ENCODE measurements at regions not wholly inside any gene's neighbourhood (a gene's known extent, or its start where the extent isn't known, plus 50 kb on each side); places are given as distances from the start of the nearest gene placed in this dataset.

- Histone ChIP-seq H3K4me1 (ENCODE audit: control insufficient read depth in 3 of 3, insufficient read depth in 2 of 3, low read depth in 1 of 3, low read length in 2 of 3) (no peaks in the 10 kb centered on the region), H3K36me3 (ENCODE audit: control insufficient read depth in 3 of 3, insufficient read depth in 2 of 3, low read depth in 1 of 3, low read length in 3 of 3) (no peaks in the 10 kb centered on the region), H3K9me3 (ENCODE audit: control insufficient read depth in 2 of 2, insufficient read depth in 1 of 2, low read depth in 1 of 2, low read length in 1 of 2) (peaks cover 0 to 7% of the 10 kb centered on the region in 2 donors), H3K4me3 (ENCODE audit: low read depth in 1 of 3, low read length in 3 of 3) (no peak overlapping the region), H3K27ac (ENCODE audit: low read depth in 1 of 3, low read length in 2 of 3) (no peak overlapping the region), H3K27me3 (ENCODE audit: control insufficient read depth in 3 of 3, insufficient read depth in 3 of 3, low read length in 3 of 3) (no peaks in the 10 kb centered on the region)
- FAIRE-seq = no peak
- DNase-seq = no peak
- 86 to 91% (median 87%) methylated on average over 43 of the region's 43 CpGs for WGBS, 3 donors
These were observed 117.5 kb downstream of the RTP5 start for GRCh38 chr2:241986836-241987641.

GRCh38 chr2:241987726-241988125 is 118.2 kb downstream of the RTP5 start:
- H3K36me3 ChIP-seq (ENCODE audit: control insufficient read depth in 3 of 3, insufficient read depth in 2 of 3, low read depth in 1 of 3, low read length in 3 of 3) = no peaks in the 10 kb centered on the region
- H3K4me1 ChIP-seq (ENCODE audit: control insufficient read depth in 3 of 3, insufficient read depth in 2 of 3, low read depth in 1 of 3, low read length in 2 of 3) = no peaks in the 10 kb centered on the region
- peaks cover 0 to 7% of the 10 kb centered on the region in 2 donors for H3K9me3 ChIP-seq (ENCODE audit: control insufficient read depth in 2 of 2, insufficient read depth in 1 of 2, low read depth in 1 of 2, low read length in 1 of 2)
- FAIRE-seq (no peak), DNase-seq (no peak)
- no peak overlapping the region for H3K4me3 ChIP-seq (ENCODE audit: low read depth in 1 of 3, low read length in 3 of 3)
- H3K27me3 ChIP-seq (ENCODE audit: control insufficient read depth in 3 of 3, insufficient read depth in 3 of 3, low read length in 3 of 3) = no peaks in the 10 kb centered on the region
- no peak overlapping the region for H3K27ac ChIP-seq (ENCODE audit: low read depth in 1 of 3, low read length in 2 of 3)
- 84 to 91% (median 91%) methylated on average over 24 of the region's 24 CpGs for WGBS, 3 donors

GRCh38 chr2:241988146-241988545 is 118.6 kb downstream of the RTP5 start:
- 85 to 92% (median 88%) methylated on average over 11 of the region's 11 CpGs for WGBS, 3 donors
- no peaks in the 10 kb centered on the region for H3K4me1 ChIP-seq (ENCODE audit: control insufficient read depth in 3 of 3, insufficient read depth in 2 of 3, low read depth in 1 of 3, low read length in 2 of 3)
- no peak for DNase-seq
- peaks cover 0 to 7% of the 10 kb centered on the region in 2 donors for H3K9me3 ChIP-seq (ENCODE audit: control insufficient read depth in 2 of 2, insufficient read depth in 1 of 2, low read depth in 1 of 2, low read length in 1 of 2)
- H3K27me3 ChIP-seq (ENCODE audit: control insufficient read depth in 3 of 3, insufficient read depth in 3 of 3, low read length in 3 of 3) = no peaks in the 10 kb centered on the region
- H3K36me3 ChIP-seq (ENCODE audit: control insufficient read depth in 3 of 3, insufficient read depth in 2 of 3, low read depth in 1 of 3, low read length in 3 of 3) = no peaks in the 10 kb centered on the region
- no peak for FAIRE-seq
- H3K27ac ChIP-seq (ENCODE audit: low read depth in 1 of 3, low read length in 2 of 3) = no peak overlapping the region
- H3K4me3 ChIP-seq (ENCODE audit: low read depth in 1 of 3, low read length in 3 of 3) = no peak overlapping the region

GRCh38 chr2:241989074-241989473 is 119.5 kb downstream of the RTP5 start:
- no peak overlapping the region for H3K27ac ChIP-seq (ENCODE audit: low read depth in 1 of 3, low read length in 2 of 3)
- WGBS, 3 donors = 77 to 91% (median 84%) methylated on average over 7 of the region's 7 CpGs
- H3K4me1 ChIP-seq (ENCODE audit: control insufficient read depth in 3 of 3, insufficient read depth in 2 of 3, low read depth in 1 of 3, low read length in 2 of 3) = no peaks in the 10 kb centered on the region
- H3K27me3 ChIP-seq (ENCODE audit: control insufficient read depth in 3 of 3, insufficient read depth in 3 of 3, low read length in 3 of 3) = no peaks in the 10 kb centered on the region
- H3K4me3 ChIP-seq (ENCODE audit: low read depth in 1 of 3, low read length in 3 of 3) = no peak overlapping the region
- no peak for DNase-seq
- FAIRE-seq = no peak
- H3K9me3 ChIP-seq (ENCODE audit: control insufficient read depth in 2 of 2, insufficient read depth in 1 of 2, low read depth in 1 of 2, low read length in 1 of 2) = peaks cover 0 to 7% of the 10 kb centered on the region in 2 donors
- no peaks in the 10 kb centered on the region for H3K36me3 ChIP-seq (ENCODE audit: control insufficient read depth in 3 of 3, insufficient read depth in 2 of 3, low read depth in 1 of 3, low read length in 3 of 3)

- H3K4me1 ChIP-seq (ENCODE audit: control insufficient read depth in 3 of 3, insufficient read depth in 2 of 3, low read depth in 1 of 3, low read length in 2 of 3) = no peaks in the 10 kb centered on the region
- peaks cover 0 to 7% of the 10 kb centered on the region in 2 donors for H3K9me3 ChIP-seq (ENCODE audit: control insufficient read depth in 2 of 2, insufficient read depth in 1 of 2, low read depth in 1 of 2, low read length in 1 of 2)
- DNase-seq (no peak), FAIRE-seq (no peak)
- no peaks in the 10 kb centered on the region for H3K27me3 ChIP-seq (ENCODE audit: control insufficient read depth in 3 of 3, insufficient read depth in 3 of 3, low read length in 3 of 3)
- no peak overlapping the region for H3K27ac ChIP-seq (ENCODE audit: low read depth in 1 of 3, low read length in 2 of 3)
- 75 to 84% (median 77%) methylated on average over 2 of the region's 2 CpGs for WGBS, 3 donors
- no peaks in the 10 kb centered on the region for H3K36me3 ChIP-seq (ENCODE audit: control insufficient read depth in 3 of 3, insufficient read depth in 2 of 3, low read depth in 1 of 3, low read length in 3 of 3)
- no peak overlapping the region for H3K4me3 ChIP-seq (ENCODE audit: low read depth in 1 of 3, low read length in 3 of 3)
These were observed 120.9 kb downstream of the RTP5 start for GRCh38 chr2:241990466-241990865.

- FAIRE-seq = no peak
- peaks cover 0 to 7% of the 10 kb centered on the region in 2 donors for H3K9me3 ChIP-seq (ENCODE audit: control insufficient read depth in 2 of 2, insufficient read depth in 1 of 2, low read depth in 1 of 2, low read length in 1 of 2)
- 87 to 90% (median 90%) methylated on average over 26 of the region's 26 CpGs for WGBS, 3 donors
- no peak overlapping the region for H3K4me3 ChIP-seq (ENCODE audit: low read depth in 1 of 3, low read length in 3 of 3)
- no peaks in the 10 kb centered on the region for H3K36me3 ChIP-seq (ENCODE audit: control insufficient read depth in 3 of 3, insufficient read depth in 2 of 3, low read depth in 1 of 3, low read length in 3 of 3)
- no peak for DNase-seq
- H3K27me3 ChIP-seq (ENCODE audit: control insufficient read depth in 3 of 3, insufficient read depth in 3 of 3, low read length in 3 of 3) = no peaks in the 10 kb centered on the region
- no peak overlapping the region for H3K27ac ChIP-seq (ENCODE audit: low read depth in 1 of 3, low read length in 2 of 3)
- H3K4me1 ChIP-seq (ENCODE audit: control insufficient read depth in 3 of 3, insufficient read depth in 2 of 3, low read depth in 1 of 3, low read length in 2 of 3) = no peaks in the 10 kb centered on the region
These were observed 121.8 kb downstream of the RTP5 start for GRCh38 chr2:241991299-241991698.

GRCh38 chr2:241992753-241993152 is 123.2 kb downstream of the RTP5 start:
- Histone ChIP-seq H3K4me1 (ENCODE audit: control insufficient read depth in 3 of 3, insufficient read depth in 2 of 3, low read depth in 1 of 3, low read length in 2 of 3) (no peaks in the 10 kb centered on the region), H3K9me3 (ENCODE audit: control insufficient read depth in 2 of 2, insufficient read depth in 1 of 2, low read depth in 1 of 2, low read length in 1 of 2) (no peaks in the 10 kb centered on the region), H3K36me3 (ENCODE audit: control insufficient read depth in 3 of 3, insufficient read depth in 2 of 3, low read depth in 1 of 3, low read length in 3 of 3) (no peaks in the 10 kb centered on the region), H3K4me3 (ENCODE audit: low read depth in 1 of 3, low read length in 3 of 3) (no peak overlapping the region), H3K27ac (ENCODE audit: low read depth in 1 of 3, low read length in 2 of 3) (no peak overlapping the region), H3K27me3 (ENCODE audit: control insufficient read depth in 3 of 3, insufficient read depth in 3 of 3, low read length in 3 of 3) (no peaks in the 10 kb centered on the region)
- FAIRE-seq = no peak
- DNase-seq = no peak
- 81 to 85% (median 81%) methylated on average over 14 of the region's 14 CpGs for WGBS, 3 donors

GRCh38 chr2:241993386-241994005 is 124.0 kb downstream of the RTP5 start:
- no peaks in the 10 kb centered on the region for H3K36me3 ChIP-seq (ENCODE audit: control insufficient read depth in 3 of 3, insufficient read depth in 2 of 3, low read depth in 1 of 3, low read length in 3 of 3)
- 94 to 95% (median 94%) methylated on average over 16 of the region's 16 CpGs for WGBS, 3 donors
- H3K4me3 ChIP-seq (ENCODE audit: low read depth in 1 of 3, low read length in 3 of 3) = no peak overlapping the region
- no peaks in the 10 kb centered on the region for H3K27me3 ChIP-seq (ENCODE audit: control insufficient read depth in 3 of 3, insufficient read depth in 3 of 3, low read length in 3 of 3)
- FAIRE-seq = no peak
- no peaks in the 10 kb centered on the region for H3K9me3 ChIP-seq (ENCODE audit: control insufficient read depth in 2 of 2, insufficient read depth in 1 of 2, low read depth in 1 of 2, low read length in 1 of 2)
- no peak for DNase-seq
- no peak overlapping the region for H3K27ac ChIP-seq (ENCODE audit: low read depth in 1 of 3, low read length in 2 of 3)
- no peaks in the 10 kb centered on the region for H3K4me1 ChIP-seq (ENCODE audit: control insufficient read depth in 3 of 3, insufficient read depth in 2 of 3, low read depth in 1 of 3, low read length in 2 of 3)
